ENCODE measurements at regions not wholly inside any gene's neighbourhood (a gene's known extent, or its start where the extent isn't known, plus 50 kb on each side); places are given as distances from the start of the nearest gene placed in this dataset. TPM values are rescaled to one million over a fixed set of nuclear protein-coding genes. Genes with fewer than 3 reads are reported as not detected.

Small RNAs in the stretch of these regions (small RNA-seq; reads per million reads assigned to genes)
- gene AL356095.1: not detected
